Spleen (tissue), 11 donors: ENCODE measurements at regions not wholly inside any gene's neighbourhood (a gene's known extent, or its start where the extent isn't known, plus 50 kb on each side); places are given as distances from the start of the nearest gene placed in this dataset.
"Not testable (repeated sequence)": the region's sequence is repeated elsewhere in the genome, so short reads cannot be mapped to it uniquely, and the experiment has no call there.

ENCODE experiments used
- DNase-seq: peaks from one replicate; pipeline ENCODE4 v3.0.0-alpha.2; 2020
- H3K27ac ChIP-seq, 8 donors: fragments of 200-600 bp; sonication (generic) in 7 of 8; 1 replicate in 4 of 8; 2 replicates in 4 of 8; pipeline versions ENCODE4 v1.5.0 to v1.8.0; 2016 to 2021; ENCODE audit warnings: inconsistent platforms in 4 of 8, mild to moderate bottlenecking in 4 of 8, moderate library complexity in 1 of 8
- H3K27me3 ChIP-seq, 7 donors: fragments of 200-600 bp; sonication (generic) in 6 of 7; replicated peaks in 1 of 7; 1 replicate in 4 of 7; 2 replicates in 3 of 7; pipeline versions ENCODE4 v1.5.0 to v1.8.0; 2016 to 2021; ENCODE audit warnings: inconsistent platforms in 3 of 7, mild to moderate bottlenecking in 1 of 7
- H3K36me3 ChIP-seq, 6 donors: fragments of 200-600 bp; sonication (generic) in 5 of 6; 1 replicate in 4 of 6; 2 replicates in 2 of 6; pipeline versions ENCODE4 v1.5.0 to v1.8.0; 2016 to 2021; ENCODE audit warnings: inconsistent platforms in 2 of 6
- H3K4me1 ChIP-seq, 6 donors: fragments of 200-600 bp; sonication (generic) in 5 of 6; 1 replicate in 3 of 6; 2 replicates in 3 of 6; pipeline versions ENCODE4 v1.5.0 to v1.8.0; 2016 to 2021; ENCODE audit warnings: inconsistent platforms in 3 of 6
- H3K4me3 ChIP-seq, 8 donors: fragments of 200-600 bp; sonication (generic) in 7 of 8; 1 replicate in 4 of 8; 2 replicates in 4 of 8; pipeline versions ENCODE4 v1.5.0 to v1.8.0; 2016 to 2021; ENCODE audit warnings: inconsistent platforms in 4 of 8, mild to moderate bottlenecking in 4 of 8, moderate library complexity in 2 of 8
- H3K9me3 ChIP-seq, 8 donors: fragments of 200-600 bp; sonication (generic) in 7 of 8; 1 replicate in 4 of 8; 2 replicates in 4 of 8; pipeline versions ENCODE4 v1.5.0 to v1.8.0; 2016 to 2021; ENCODE audit warnings: inconsistent platforms in 4 of 8
- CTCF ChIP-seq, 11 experiments: fragments of 200-600 bp in 7 of 11; fragments of 450-650 bp in 4 of 11; sonication (generic) in 4 of 11; IDR thresholded peaks in 8 of 11; conservative IDR thresholded peaks in 3 of 11; 1 replicate in 7 of 11; 2 replicates in 4 of 11; pipeline versions ENCODE4 v1.4.0 to v1.8.0; 2016 to 2021; ENCODE audit warnings: antibody characterized with exemption in 11 of 11, inconsistent platforms in 4 of 11, mild to moderate bottlenecking in 1 of 11
- POLR2A ChIP-seq, 3 donors: fragments of 450-650 bp; IDR thresholded peaks; one replicate each; pipeline ENCODE4 v1.5.1; 2017; ENCODE audit warnings: antibody characterized with exemption in 3 of 3, mild to moderate bottlenecking in 1 of 3
- POLR2AphosphoS5 ChIP-seq, 3 donors: sonication (generic); formaldehyde crosslinking; IDR thresholded peaks; one replicate each; pipeline ENCODE4 v1.5.1; 2017; ENCODE audit warnings: antibody characterized with exemption in 3 of 3
- WGBS, 5 donors: extraction: QIAGEN DNeasy Blood & Tissue Kit in 3 of 5; methylation state at CpG; one replicate each; pipeline versions ENCODE4 v1.1.5 to v1.1.7; 2013 to 2018; 5-methylcytosine and 5-hydroxymethylcytosine counted together
- intact Hi-C: fragments of 100-400 bp; cut with DNase I; formaldehyde crosslinking; loops from one replicate; pipeline ENCODE4 v1.15.0; 2023; ENCODE audit warnings: low total_unique reads
- donor health status: healthy with polysubstance abuse.
- donor health status: DM: no; HTN: no; CAD: no; lungs with moderate emphysema.
- donor health status: DM: no; HTN: no; CAD: no.
- donor health status: Bipolar disorder and iron deficiency.
- donor health status: healthy.
- donor health status: DM: no; HTN: no; CAD: no.
- donor health status: DM: yes; HTN: yes; CAD: no.

GRCh38 chr1:196030455-196030854, 577.8 kb downstream of the KCNT2 start:
- DNase-seq = no peak
- Histone ChIP-seq H3K27me3 (no peaks in the 10 kb centered on the region), H3K4me1 (no peaks in the 10 kb centered on the region), H3K4me3 (no peak overlapping the region), H3K36me3 (no peaks in the 10 kb centered on the region), H3K9me3 (no peaks in the 10 kb centered on the region), H3K27ac (no peak overlapping the region)
- TF ChIP-seq POLR2AphosphoS5 (IDR thresholded peaks at IDR 0.05) = no peak
- intact Hi-C loops = no loop called here
- 89 to 98% (median 95%) methylated on average over 1 of the region's 1 CpG for WGBS, 5 donors

- H3K27me3 ChIP-seq = no peaks in the 10 kb centered on the region
- H3K9me3 ChIP-seq = no peaks in the 10 kb centered on the region
- no peak overlapping the region for H3K4me3 ChIP-seq
- no peak for DNase-seq
- TF ChIP-seq CTCF (IDR thresholded peaks at IDR 0.05 in 8 of 11, conservative IDR thresholded peaks at IDR 0.05 in 3 of 11) (no peak), POLR2A (IDR thresholded peaks at IDR 0.05) (no peak), POLR2AphosphoS5 (IDR thresholded peaks at IDR 0.05) (no peak)
- intact Hi-C loops = no loop called here
- H3K4me1 ChIP-seq = no peaks in the 10 kb centered on the region
- no peaks in the 10 kb centered on the region for H3K36me3 ChIP-seq
- no peak overlapping the region for H3K27ac ChIP-seq
- WGBS, 5 donors = 85 to 97% (median 93%) methylated on average over 1 of the region's 1 CpG
Measured at GRCh38 chr1:196029410-196029809, 578.8 kb downstream of the KCNT2 start.

GRCh38 chr1:196027127-196027526, 581.1 kb downstream of the KCNT2 start:
- Histone ChIP-seq H3K27me3 (no peaks in the 10 kb centered on the region), H3K4me1 (no peaks in the 10 kb centered on the region), H3K4me3 (no peak overlapping the region), H3K9me3 (no peaks in the 10 kb centered on the region), H3K27ac (no peak overlapping the region), H3K36me3 (no peaks in the 10 kb centered on the region)
- TF ChIP-seq POLR2A (IDR thresholded peaks at IDR 0.05) (no peak), CTCF (IDR thresholded peaks at IDR 0.05 in 8 of 11, conservative IDR thresholded peaks at IDR 0.05 in 3 of 11) (no peak), POLR2AphosphoS5 (IDR thresholded peaks at IDR 0.05) (no peak)
- intact Hi-C loops = no loop called here
- WGBS, 5 donors = 0 to 54% (median 35%) methylated on average over 1 of the region's 1 CpG
- no peak for DNase-seq

- H3K4me1 ChIP-seq, H3K27me3 ChIP-seq, H3K27ac ChIP-seq, H3K4me3 ChIP-seq, intact Hi-C loops, H3K9me3 ChIP-seq, H3K36me3 ChIP-seq, DNase-seq: not testable (repeated sequence)
- 86 to 96% (median 96%) methylated on average over 7 of the region's 7 CpGs for WGBS, 5 donors
Measured at GRCh38 chr1:196021174-196021573, 587.1 kb downstream of the KCNT2 start.

- TF ChIP-seq POLR2A (IDR thresholded peaks at IDR 0.05) (no peak), CTCF (IDR thresholded peaks at IDR 0.05 in 8 of 11, conservative IDR thresholded peaks at IDR 0.05 in 3 of 11) (no peak), POLR2AphosphoS5 (IDR thresholded peaks at IDR 0.05) (no peak)
- Histone ChIP-seq H3K27me3 (no peaks in the 10 kb centered on the region), H3K27ac (no peak overlapping the region), H3K4me1 (no peaks in the 10 kb centered on the region), H3K4me3 (no peak overlapping the region), H3K36me3 (no peaks in the 10 kb centered on the region), H3K9me3 (no peaks in the 10 kb centered on the region)
- no peak for DNase-seq
- intact Hi-C loops = no loop called here
Measured at GRCh38 chr1:196009362-196009761, 598.9 kb downstream of the KCNT2 start.
